K562 (cell line): ENCODE measurements at regions not wholly inside any gene's neighbourhood (a gene's known extent, or its start where the extent isn't known, plus 50 kb on each side); places are given as distances from the start of the nearest gene placed in this dataset.

Source experiments
- ATAC-seq: fragments of 200-7000 bp; cut with Tn5 transposase; 3 replicates; pipeline ENCODE4 v1.9.1; 2020; ENCODE audit warnings: moderate library complexity
- BruUV-seq: library from RNA; stranded (reverse); fragments of 400-500 nt; replicated peaks from 2 replicates; lab custom pipeline; 2021; lab: Mats Ljungman, UMichigan
- CTCF ChIA-PET: fragments of 300-600 bp; formaldehyde crosslinking; extraction: SDS; loops from one replicate; lab custom pipeline; 2021; ENCODE audit warnings: low intra/inter-chr PET ratio; lab: Yijun Ruan, JAX
- POLR2A ChIA-PET: fragments of 300-600, 350-650 bp; sonication (Branson Sonifier 250); formaldehyde crosslinking; extraction: SDS; loops from one replicate; lab custom pipeline; 2021; ENCODE audit warnings: antibody characterized with exemption, inconsistent platforms; lab: Yijun Ruan, JAX
- DNase-seq, 4 experiments: peaks; one replicate each; pipeline versions ENCODE4 v3.0.0 to v3.0.0-alpha.2; 2011 to 2018; ENCODE audit warnings: low spot score in 3 of 4, mixed read lengths in 3 of 4; ENCODE audit errors: extremely low read depth in 1 of 4
- FAIRE-seq: peaks from 2 replicates; lab custom pipeline; 2011; peaks lifted over from hg19 to GRCh38; lab: Jason Lieb, UNC
- H2AFZ ChIP-seq: 2 replicates; pipeline ENCODE4 v1.6.0; 2011; ENCODE audit warnings: low read depth, low read length, control low read depth, inconsistent platforms
- H3K27ac ChIP-seq: fragments of 200-600 bp; 3 replicates; pipeline ENCODE4 v1.8.0; 2011; ENCODE audit warnings: low read depth, mild to moderate bottlenecking, control low read depth, inconsistent platforms, low read length, moderate library complexity, mixed read lengths; ENCODE audit errors: extremely low read depth
- H3K27me3 ChIP-seq, 2 experiments: fragments of 300-600 bp in 1 of 2; 2 replicates in 1 of 2; 3 replicates in 1 of 2; pipeline versions ENCODE4 v1.6.0 to v1.8.0; 2011; ENCODE audit warnings: inconsistent platforms in 2 of 2, low read length in 2 of 2, mild to moderate bottlenecking in 1 of 2, mixed read lengths in 1 of 2, moderate library complexity in 1 of 2; ENCODE audit not compliant: control insufficient read depth in 2 of 2, insufficient read depth in 2 of 2
- H3K36me3 ChIP-seq: fragments of 300-600 bp; 3 replicates; pipeline ENCODE4 v1.8.0; 2011; ENCODE audit warnings: mild to moderate bottlenecking, low read length, inconsistent platforms; ENCODE audit not compliant: control insufficient read depth, insufficient read depth
- H3K4me1 ChIP-seq, 2 experiments: fragments of 200-600 bp in 1 of 2; replicated peaks in 1 of 2; 2 replicates in 1 of 2; 3 replicates in 1 of 2; pipeline versions ENCODE4 v1.5.1 to v1.8.0; 2011; ENCODE audit warnings: inconsistent platforms in 2 of 2, low read length in 2 of 2, mild to moderate bottlenecking in 1 of 2, mixed read lengths in 1 of 2, moderate library complexity in 1 of 2; ENCODE audit not compliant: control insufficient read depth in 2 of 2, insufficient read depth in 2 of 2
- H3K4me2 ChIP-seq: 2 replicates; pipeline ENCODE4 v1.6.1; 2011; ENCODE audit warnings: low read length, control low read depth, inconsistent platforms, mixed read lengths; ENCODE audit not compliant: insufficient read depth
- H3K4me3 ChIP-seq: fragments of 200-600 bp; sonication (generic), shearing (Covaris generic); 2 replicates; pipeline ENCODE4 v1.5.1; 2016; ENCODE audit warnings: control low read depth, inconsistent platforms
- H3K79me2 ChIP-seq: fragments of 200-600 bp; 3 replicates; pipeline ENCODE4 v1.8.0; 2011; ENCODE audit warnings: low read length, inconsistent platforms; ENCODE audit not compliant: control insufficient read depth, insufficient read depth
- H3K9ac ChIP-seq, 2 experiments: 2 replicates each; pipeline versions ENCODE4 v1.6.0 to v1.6.1; 2011; ENCODE audit warnings: low read depth in 2 of 2, low read length in 2 of 2, control low read depth in 1 of 2, inconsistent platforms in 1 of 2, mild to moderate bottlenecking in 1 of 2, mixed read lengths in 1 of 2; ENCODE audit not compliant: insufficient read depth in 1 of 2
- H3K9me1 ChIP-seq: one replicate; pipeline ENCODE4 v1.6.0; 2011; ENCODE audit warnings: inconsistent platforms, mild to moderate bottlenecking, low read length, moderate library complexity; ENCODE audit not compliant: control insufficient read depth, insufficient read depth
- H3K9me3 ChIP-seq: replicated peaks from 2 replicates; pipeline ENCODE4 v1.5.1; 2011; ENCODE audit warnings: low read depth, low read length, inconsistent platforms; ENCODE audit not compliant: control insufficient read depth, insufficient read depth
- H4K20me1 ChIP-seq: replicated peaks from 2 replicates; pipeline ENCODE4 v1.6.1; 2011; ENCODE audit warnings: low read length, inconsistent platforms, mixed read lengths; ENCODE audit not compliant: control insufficient read depth, insufficient read depth
- CHAMP1 ChIP-seq: fragments of 450-650 bp; IDR thresholded peaks from 2 replicates; pipeline ENCODE4 v1.6.1; 2016; ENCODE audit warnings: mild to moderate bottlenecking
- DNMT1 ChIP-seq: fragments of 450-650 bp; IDR thresholded peaks from 2 replicates; pipeline ENCODE4 v1.6.1; 2016; ENCODE audit warnings: antibody characterized with exemption, mild to moderate bottlenecking
- FOS ChIP-seq: IDR thresholded peaks from 3 replicates; pipeline ENCODE4 v1.6.1; 2011; ENCODE audit not compliant: insufficient read length; ENCODE audit errors: extremely low read depth
- FOXJ2 ChIP-seq: fragments of 200-800 bp; sonication (Bioruptor generic); IDR thresholded peaks from 2 replicates; pipeline ENCODE4 v1.6.1; 2016; ENCODE audit warnings: missing genetic modification characterization, missing compliant biosample characterization
- HNRNPK ChIP-seq: fragments of 200-400 bp; formaldehyde crosslinking; IDR thresholded peaks from one replicate; pipeline ENCODE4 v1.6.1; 2018; ENCODE audit warnings: mild to moderate bottlenecking, low read depth, low read length; ENCODE audit not compliant: poor library complexity, severe bottlenecking
- MBD1 ChIP-seq: fragments of 250-450 bp; sonication (Bioruptor Pico); IDR thresholded peaks from 2 replicates; pipeline ENCODE4 v1.8.0; 2022; ENCODE audit warnings: inconsistent platforms
- MLLT1 ChIP-seq, 2 experiments: fragments of 450-650 bp; IDR thresholded peaks; 2 replicates each; pipeline ENCODE4 v1.6.1; 2016
- PREB ChIP-seq: sonication (generic); formaldehyde crosslinking; IDR thresholded peaks from 2 replicates; pipeline ENCODE4 v1.8.1; 2023; ENCODE audit warnings: mild to moderate bottlenecking, missing genetic modification reagents
- STAT5A ChIP-seq: IDR thresholded peaks from 2 replicates; pipeline ENCODE4 v1.6.1; 2012; ENCODE audit warnings: low read length, inconsistent platforms, borderline replicate concordance
- XRCC4 ChIP-seq: IDR thresholded peaks from one replicate; pipeline ENCODE4 v1.6.1; 2011; ENCODE audit not compliant: insufficient read depth, insufficient read length; ENCODE audit errors: extremely low read depth
- YY1 ChIP-seq, 3 experiments: IDR thresholded peaks; 2 replicates each; pipeline ENCODE4 v1.6.1; 2011; ENCODE audit warnings: low read length in 2 of 3, mild to moderate bottlenecking in 2 of 3, moderate library complexity in 2 of 3, borderline replicate concordance in 1 of 3, control low read depth in 1 of 3, low read depth in 1 of 3; ENCODE audit not compliant: insufficient read depth in 3 of 3, insufficient replicate concordance in 2 of 3, control insufficient read depth in 1 of 3, insufficient read length in 1 of 3; ENCODE audit errors: extremely low read depth in 1 of 3
- ZFP36 ChIP-seq: fragments of 150-350 bp; IDR thresholded peaks from 2 replicates; pipeline ENCODE4 v1.6.1; 2018; ENCODE audit warnings: low read length, low read depth; ENCODE audit not compliant: partially characterized antibody
- ZNF695 ChIP-seq: fragments of 450-650 bp; formaldehyde crosslinking; IDR thresholded peaks from 2 replicates; pipeline ENCODE4 v1.4.0; 2020; ENCODE audit warnings: mild to moderate bottlenecking, moderate library complexity
- ZNF707 ChIP-seq: fragments of 250-450 bp; sonication (Bioruptor Pico); conservative IDR thresholded peaks from 2 replicates; pipeline ENCODE4 v1.8.0; 2022; ENCODE audit warnings: inconsistent platforms, mild to moderate bottlenecking, moderate library complexity
- ZZZ3 ChIP-seq: fragments of 450-650 bp; IDR thresholded peaks from 2 replicates; pipeline ENCODE4 v1.6.1; 2016; ENCODE audit warnings: antibody characterized with exemption, mild to moderate bottlenecking, moderate library complexity
- WGBS: fragments of 100-300 bp; shearing (Covaris generic); methylation state at CpG from one replicate; pipeline ENCODE4 v1.1.6; 2016; ENCODE audit warnings: low coverage, mixed read lengths; ENCODE audit not compliant: insufficient coverage; ENCODE audit errors: missing lambda C conversion rate; 5-methylcytosine and 5-hydroxymethylcytosine counted together
- in situ Hi-C: fragments of 300-500 bp; cut with MboI; formaldehyde crosslinking; loops from 4 replicates; pipeline ENCODE4 v1.15.0; 2018; ENCODE audit warnings: inconsistent platforms, mixed read lengths
- intact Hi-C: fragments of 100-400 bp; cut with micrococcal nuclease; formaldehyde crosslinking; loops from 2 replicates; pipeline ENCODE4 v1.14.2; 2022

GRCh38 chr13:82615043-82615442 is 1267.2 kb downstream of the SLITRK1 start:
- Histone ChIP-seq H4K20me1 (no peaks in the 10 kb centered on the region), H3K79me2 (no peaks in the 10 kb centered on the region), H3K9me3 (no peaks in the 10 kb centered on the region), H3K9me1 (no peaks in the 10 kb centered on the region), H3K27me3 (no peaks in the 10 kb centered on the region), H3K4me1 (no peaks in the 10 kb centered on the region)
- ATAC-seq (no peak), FAIRE-seq (no peak)
- BruUV-seq: no TSS peak
- intact Hi-C loops: no loop called here
- ChIA-PET CTCF (no interaction called here), POLR2A (no interaction called here)
- in situ Hi-C loops: no loop called here
- TF ChIP-seq XRCC4: no peak
- no peak for TF ChIP-seq ZNF695 (CRISPR knock-in tag)
- TF ChIP-seq ZZZ3: no peak
- TF ChIP-seq ZNF707 (CRISPR knock-in tag): no peak
- no peak for TF ChIP-seq FOXJ2 (tag)
- no peak for TF ChIP-seq PREB (CRISPR knock-in tag)
- no peak for TF ChIP-seq STAT5A
- TF ChIP-seq ZFP36: no peak
- TF ChIP-seq CHAMP1: no peak
- TF ChIP-seq MBD1: no peak
- TF ChIP-seq HNRNPK: no peak
- no peak for TF ChIP-seq YY1 (IDR thresholded peaks at IDR 0.05; ENCODE audit: borderline replicate concordance in 1 of 3, control insufficient read depth in 1 of 3, extremely low read depth in 1 of 3, insufficient read depth in 3 of 3, insufficient read length in 1 of 3, insufficient replicate concordance in 2 of 3, low read depth in 1 of 3, low read length in 2 of 3)
- no peak for TF ChIP-seq MLLT1 (IDR thresholded peaks at IDR 0.05)
- no peak for TF ChIP-seq FOS
- TF ChIP-seq DNMT1: no peak
- TF ChIP-seq, all 486 proteins: peak for 0
- Histone ChIP-seq H3K4me2 (no peak overlapping the region), H3K27ac (no peak overlapping the region), H2AFZ (no peak overlapping the region), H3K4me3 (no peak overlapping the region), H3K36me3 (no peaks in the 10 kb centered on the region), H3K9ac (no peak overlapping the region)
- WGBS: 0% methylated on average over 1 of the region's 1 CpG
- no peak for DNase-seq
